ENCODE measurements at regions not wholly inside any gene's neighbourhood (a gene's known extent, or its start where the extent isn't known, plus 50 kb on each side); places are given as distances from the start of the nearest gene placed in this dataset.

- DNase-seq (no peak), ATAC-seq (no peak)
- H3K36me3 Mint-ChIP-seq (ENCODE audit: low read depth): no peaks in the 10 kb centered on the region
- H3K4me1 Mint-ChIP-seq: no peaks in the 10 kb centered on the region
- intact Hi-C loops (cut with DNase I, micrococcal nuclease): no loop called here
- ChIA-PET CTCF (no interaction called here), POLR2A (no interaction called here)
- H3K27me3 Mint-ChIP-seq: no peaks in the 10 kb centered on the region
- H3K9me3 Mint-ChIP-seq (ENCODE audit: low read depth): no peaks in the 10 kb centered on the region
- no peak overlapping the region for H3K4me3 Mint-ChIP-seq
- H3K27ac Mint-ChIP-seq: no peak overlapping the region
Observed at GRCh38 chr2:66236816-66237802, 197.8 kb upstream of the MEIS1 start.

DNA sequence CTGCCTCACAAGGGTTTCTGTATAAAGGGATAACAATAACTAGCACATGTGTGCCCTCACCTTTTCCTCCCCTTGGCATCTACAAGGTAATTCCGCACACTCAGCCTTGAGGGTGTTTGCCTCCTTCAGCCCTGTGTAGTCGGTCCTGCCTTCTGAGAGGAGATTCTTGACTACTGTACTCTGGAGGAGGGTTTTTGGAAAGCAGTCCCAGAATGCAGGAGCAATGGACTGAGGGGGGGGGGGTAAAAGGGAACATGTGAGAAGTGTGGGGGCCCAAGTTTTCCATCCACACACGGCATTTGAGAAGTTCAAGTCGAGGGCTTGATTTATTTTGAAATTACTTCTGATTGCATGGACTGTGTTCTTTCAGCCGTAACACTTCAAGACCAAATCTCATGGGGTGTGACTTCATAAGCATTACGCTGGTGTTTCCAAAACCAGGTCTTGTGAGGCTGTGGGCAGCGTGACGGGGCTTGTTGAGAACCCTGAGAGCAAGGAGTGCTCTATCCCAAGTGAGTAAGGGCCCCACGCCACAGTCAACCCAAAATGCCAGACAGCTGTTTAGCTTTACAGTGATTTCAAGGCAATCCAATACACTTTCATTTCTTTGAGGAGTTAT, 198.7 kb upstream of the MEIS1 start:
- Mint-ChIP-seq H3K27ac (no peak overlapping the region), H3K36me3 (ENCODE audit: low read depth) (no peaks in the 10 kb centered on the region), H3K9me3 (ENCODE audit: low read depth) (no peaks in the 10 kb centered on the region), H3K4me1 (no peaks in the 10 kb centered on the region), H3K4me3 (no peak overlapping the region), H3K27me3 (no peaks in the 10 kb centered on the region)
- ChIA-PET CTCF (no interaction called here), POLR2A (no interaction called here)
- ATAC-seq (no peak), DNase-seq (no peak)
- intact Hi-C loops (cut with DNase I, micrococcal nuclease): no loop called here

DNA sequence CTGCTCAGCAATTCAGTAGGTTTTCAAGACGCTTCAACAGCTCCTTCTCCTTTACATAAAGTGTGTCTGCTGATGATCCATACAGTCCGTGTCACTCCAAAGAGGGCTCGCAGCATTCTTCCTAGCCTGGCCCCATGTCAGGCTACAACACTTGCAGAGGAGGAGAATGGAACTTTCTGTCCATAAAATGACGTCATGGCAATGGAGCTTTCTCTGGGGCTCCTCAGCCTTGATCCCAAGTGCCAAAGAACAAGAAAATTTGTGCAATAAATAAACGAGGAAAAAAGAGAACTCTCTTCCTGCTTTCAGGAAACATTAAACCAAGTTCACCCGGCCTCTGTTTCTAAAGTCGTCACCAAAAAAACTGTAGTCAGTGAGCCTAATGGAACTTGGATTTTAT, 199.5 kb upstream of the MEIS1 start:
- POLR2A ChIA-PET: no interaction called here

DNA sequence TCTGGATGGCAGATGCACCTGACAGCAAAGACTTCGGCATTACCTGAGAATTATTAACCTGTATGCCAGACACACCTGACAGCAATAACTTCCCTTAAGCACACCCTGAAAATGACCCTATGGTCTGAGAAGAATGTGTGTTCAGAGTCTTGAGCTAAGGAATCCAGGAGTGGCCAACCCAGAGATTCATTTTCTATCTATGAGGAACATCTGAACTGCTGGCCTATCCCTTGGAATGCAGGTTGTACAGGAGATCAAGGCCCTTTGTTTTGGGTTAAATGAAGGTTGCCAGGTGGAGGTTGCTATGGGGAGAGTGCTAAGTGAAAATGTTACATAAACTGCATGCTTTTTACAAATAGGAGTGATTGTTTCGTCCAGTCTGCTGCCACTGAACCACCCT, 200.9 kb upstream of the MEIS1 start:
- Mint-ChIP-seq H3K4me3 (no peak overlapping the region), H3K4me1 (no peaks in the 10 kb centered on the region), H3K36me3 (ENCODE audit: low read depth) (no peaks in the 10 kb centered on the region), H3K9me3 (ENCODE audit: low read depth) (no peaks in the 10 kb centered on the region), H3K27ac (no peak overlapping the region), H3K27me3 (no peaks in the 10 kb centered on the region)
- no peak for ATAC-seq
- CTCF ChIA-PET: no interaction called here
- POLR2A ChIA-PET: no interaction called here
- intact Hi-C loops (cut with DNase I, micrococcal nuclease): no loop called here
- DNase-seq: no peak

More for the DNA sequence above, 199.5 kb upstream of the MEIS1 start:
- Mint-ChIP-seq H3K9me3 (ENCODE audit: low read depth) (no peaks in the 10 kb centered on the region), H3K36me3 (ENCODE audit: low read depth) (no peaks in the 10 kb centered on the region), H3K4me3 (no peak overlapping the region), H3K27ac (no peak overlapping the region), H3K4me1 (no peaks in the 10 kb centered on the region), H3K27me3 (no peaks in the 10 kb centered on the region)
- CTCF ChIA-PET: no interaction called here
- DNase-seq: no peak
- intact Hi-C loops (cut with DNase I, micrococcal nuclease): no loop called here
- no peak for ATAC-seq

DNA sequence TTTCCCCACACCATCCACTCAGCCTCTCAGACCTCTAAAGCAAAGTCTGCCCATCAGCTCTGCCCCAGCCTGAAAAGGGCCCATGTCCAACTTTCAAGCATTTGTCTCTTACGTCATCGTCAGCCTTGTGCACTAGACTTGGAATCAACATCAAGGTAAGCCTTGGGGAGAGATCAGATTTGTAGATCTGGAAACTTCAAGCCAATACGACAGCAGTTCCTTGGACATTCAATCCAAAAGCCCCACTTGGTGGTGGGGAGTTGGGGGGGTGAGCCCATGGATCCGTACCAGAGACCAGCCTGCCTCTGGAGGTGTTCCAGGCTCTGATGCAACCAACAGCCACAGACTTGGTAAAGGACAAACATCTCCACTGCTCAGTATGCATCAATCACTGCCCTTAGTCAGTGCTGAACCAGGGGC, 206.8 kb upstream of the MEIS1 start:
- H3K36me3 Mint-ChIP-seq (ENCODE audit: low read depth): no peaks in the 10 kb centered on the region
- H3K27me3 Mint-ChIP-seq: no peaks in the 10 kb centered on the region
- no peak overlapping the region for H3K4me3 Mint-ChIP-seq
- ChIA-PET POLR2A (no interaction called here), CTCF (no interaction called here)
- no peak for ATAC-seq
- H3K4me1 Mint-ChIP-seq: no peaks in the 10 kb centered on the region
- intact Hi-C loops (cut with DNase I, micrococcal nuclease): no loop called here
- H3K9me3 Mint-ChIP-seq (ENCODE audit: low read depth): no peaks in the 10 kb centered on the region
- no peak for DNase-seq
- H3K27ac Mint-ChIP-seq: no peak overlapping the region

GRCh38 chr2:66217039-66217585, 217.8 kb upstream of the MEIS1 start:
- Mint-ChIP-seq H3K4me3 (no peak overlapping the region), H3K27me3 (no peaks in the 10 kb centered on the region), H3K36me3 (ENCODE audit: low read depth) (no peaks in the 10 kb centered on the region), H3K27ac (no peak overlapping the region), H3K9me3 (ENCODE audit: low read depth) (peaks cover 8% of the 10 kb centered on the region), H3K4me1 (no peaks in the 10 kb centered on the region)
- ChIA-PET CTCF (interaction anchor here (0.5 kb wide), 1 partner anchor 51 kb away, joined by 3 read pairs; no protein-coding TSS in a partner anchor), POLR2A (no interaction called here)
- no peak for ATAC-seq
- intact Hi-C loops (cut with DNase I, micrococcal nuclease): no loop called here
- no peak for DNase-seq

- Mint-ChIP-seq H3K27me3 (no peaks in the 10 kb centered on the region), H3K4me3 (no peak overlapping the region), H3K27ac (no peak overlapping the region), H3K36me3 (ENCODE audit: low read depth) (no peaks in the 10 kb centered on the region), H3K4me1 (no peaks in the 10 kb centered on the region), H3K9me3 (ENCODE audit: low read depth) (peaks cover 8% of the 10 kb centered on the region)
- intact Hi-C loops (cut with DNase I, micrococcal nuclease): no loop called here
- POLR2A ChIA-PET: no interaction called here
- DNase-seq (no peak), ATAC-seq (no peak)
- CTCF ChIA-PET: no interaction called here
Observed at GRCh38 chr2:66212749-66213148, 222.2 kb upstream of the MEIS1 start.

GRCh38 chr2:66202586-66202985, 232.3 kb upstream of the MEIS1 start:
- intact Hi-C loops (cut with DNase I, micrococcal nuclease): no loop called here
- ChIA-PET CTCF (no interaction called here), POLR2A (no interaction called here)
- no peak overlapping the region for H3K27ac Mint-ChIP-seq
- H3K4me3 Mint-ChIP-seq: no peak overlapping the region
- no peaks in the 10 kb centered on the region for H3K4me1 Mint-ChIP-seq
- H3K27me3 Mint-ChIP-seq: no peaks in the 10 kb centered on the region
- ATAC-seq (no peak), DNase-seq (no peak)
- H3K36me3 Mint-ChIP-seq (ENCODE audit: low read depth): no peaks in the 10 kb centered on the region
- H3K9me3 Mint-ChIP-seq (ENCODE audit: low read depth): peaks cover 6% of the 10 kb centered on the region

GRCh38 chr2:66201242-66201641, 233.7 kb upstream of the MEIS1 start:
- no peaks in the 10 kb centered on the region for H3K27me3 Mint-ChIP-seq
- no peak for DNase-seq
- intact Hi-C loops (cut with DNase I, micrococcal nuclease): no loop called here

DNA sequence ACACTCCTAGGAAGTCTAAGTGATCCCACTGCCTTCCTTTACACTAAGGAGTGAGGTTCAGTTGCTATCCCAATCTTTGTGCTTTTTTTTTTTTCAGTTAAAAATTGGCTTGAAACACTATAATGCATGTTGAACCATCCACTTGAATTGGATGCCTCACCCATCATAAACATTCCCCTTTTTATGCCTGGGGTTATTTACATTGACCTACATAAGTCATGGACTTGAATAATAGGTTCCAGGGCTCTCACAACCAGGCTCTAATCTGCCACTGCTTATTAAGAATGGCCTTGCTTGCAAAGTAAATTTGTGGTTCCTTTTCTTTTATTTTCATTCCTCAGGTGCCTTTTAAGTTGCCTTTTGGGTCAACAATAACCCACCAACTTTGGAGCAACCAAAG, 236.1 kb upstream of the MEIS1 start:
- no peak overlapping the region for H3K27ac Mint-ChIP-seq
- no peak for ATAC-seq
- no peaks in the 10 kb centered on the region for H3K4me1 Mint-ChIP-seq
- no peaks in the 10 kb centered on the region for H3K27me3 Mint-ChIP-seq
- ChIA-PET CTCF (interaction anchor here (0.7 kb wide), 1 partner anchor 524 kb away, joined by 3 read pairs; no protein-coding TSS in a partner anchor), POLR2A (no interaction called here)
- intact Hi-C loops (cut with DNase I, micrococcal nuclease): no loop called here
- H3K36me3 Mint-ChIP-seq (ENCODE audit: low read depth): no peaks in the 10 kb centered on the region
- no peak for DNase-seq
- peaks cover 4% of the 10 kb centered on the region for H3K9me3 Mint-ChIP-seq (ENCODE audit: low read depth)
- no peak overlapping the region for H3K4me3 Mint-ChIP-seq

More at GRCh38 chr2:66201242-66201641, 233.7 kb upstream of the MEIS1 start:
- Mint-ChIP-seq H3K4me3 (no peak overlapping the region), H3K9me3 (ENCODE audit: low read depth) (peaks cover 5% of the 10 kb centered on the region), H3K27ac (no peak overlapping the region), H3K36me3 (ENCODE audit: low read depth) (no peaks in the 10 kb centered on the region), H3K4me1 (no peaks in the 10 kb centered on the region)
- no peak for ATAC-seq
- ChIA-PET POLR2A (no interaction called here), CTCF (no interaction called here)

DNA sequence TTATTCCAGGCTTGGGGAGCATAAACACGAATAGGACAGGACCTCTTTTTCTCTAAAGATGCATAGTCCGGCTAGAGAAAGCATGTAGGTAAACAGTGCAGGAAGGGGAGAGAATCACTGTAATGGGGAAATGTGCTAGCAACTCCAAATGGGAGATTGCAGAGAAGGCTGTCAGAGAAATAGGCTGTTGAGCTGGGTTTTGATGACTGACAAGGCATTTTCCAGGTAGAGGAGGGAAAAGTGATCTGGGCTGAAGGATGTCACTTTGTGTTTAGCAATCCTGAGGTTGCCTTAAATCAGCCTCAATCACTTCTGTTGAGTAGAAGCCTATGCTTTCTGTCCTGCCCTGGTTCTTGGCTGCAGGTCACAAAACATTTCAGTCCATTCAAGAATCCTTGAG, 242.0 kb upstream of the MEIS1 start:
- Mint-ChIP-seq H3K4me1 (no peaks in the 10 kb centered on the region), H3K9me3 (ENCODE audit: low read depth) (peaks cover 2% of the 10 kb centered on the region), H3K27me3 (no peaks in the 10 kb centered on the region), H3K36me3 (ENCODE audit: low read depth) (no peaks in the 10 kb centered on the region), H3K4me3 (no peak overlapping the region), H3K27ac (no peak overlapping the region)
- intact Hi-C loops (cut with DNase I, micrococcal nuclease): no loop called here
- POLR2A ChIA-PET: interaction anchor here (0.7 kb wide), 1 partner anchor 174 kb away, joined by 3 read pairs; no protein-coding TSS in a partner anchor
- DNase-seq (no peak), ATAC-seq (no peak)
- CTCF ChIA-PET: interaction anchor here (0.9 kb wide), 1 partner anchor 42 kb away, joined by 3 read pairs; no protein-coding TSS in a partner anchor

- Mint-ChIP-seq H3K4me3 (no peak overlapping the region), H3K27me3 (no peaks in the 10 kb centered on the region), H3K4me1 (no peaks in the 10 kb centered on the region), H3K27ac (no peak overlapping the region), H3K36me3 (ENCODE audit: low read depth) (no peaks in the 10 kb centered on the region), H3K9me3 (ENCODE audit: low read depth) (peaks cover 3% of the 10 kb centered on the region)
- DNase-seq: no peak
- intact Hi-C loops (cut with DNase I, micrococcal nuclease): no loop called here
- CTCF ChIA-PET: no interaction called here
- ATAC-seq: no peak
- POLR2A ChIA-PET: no interaction called here
Observed at GRCh38 chr2:66191311-66191710, 243.6 kb upstream of the MEIS1 start.

All from activated CD4-positive, alpha-beta T cell treated with anti-CD3 and anti-CD28 coated beads for 36 hours (primary cell).